Smooth muscle cell (in vitro differentiated cells): ENCODE measurements at regions not wholly inside any gene's neighbourhood (a gene's known extent, or its start where the extent isn't known, plus 50 kb on each side); places are given as distances from the start of the nearest gene placed in this dataset.

ENCODE experiments used
- DNase-seq: peaks from one replicate; lab custom pipeline; 2025; ENCODE audit not compliant: unreplicated experiment; lab: John Stamatoyannopoulos, UW
- H2AFZ ChIP-seq: fragments of 200-600 bp; sonication (generic); 2 replicates; pipeline ENCODE4 v1.6.0; 2016; ENCODE audit warnings: antibody characterized with exemption, low read depth, mild to moderate bottlenecking
- H3F3A ChIP-seq: fragments of 200-600 bp; sonication (generic); 2 replicates; pipeline ENCODE4 v1.6.0; 2017; ENCODE audit warnings: antibody characterized with exemption, low read depth
- H3K27ac ChIP-seq: fragments of 200-600 bp; sonication (generic); 2 replicates; pipeline ENCODE4 v1.5.1; 2016; ENCODE audit warnings: low read depth, mild to moderate bottlenecking
- H3K27me3 ChIP-seq: fragments of 200-600 bp; sonication (generic); 2 replicates; pipeline ENCODE4 v1.6.1; 2016; ENCODE audit warnings: low read depth, mild to moderate bottlenecking
- H3K36me3 ChIP-seq: fragments of 200-600 bp; sonication (generic); 2 replicates; pipeline ENCODE4 v1.5.1; 2016; ENCODE audit warnings: low read depth
- H3K4me1 ChIP-seq: fragments of 200-600 bp; sonication (generic); 2 replicates; pipeline ENCODE4 v1.5.1; 2016; ENCODE audit warnings: low read depth
- H3K4me2 ChIP-seq: fragments of 200-600 bp; sonication (generic); 2 replicates; pipeline ENCODE4 v1.6.0; 2016; ENCODE audit warnings: mild to moderate bottlenecking
- H3K4me3 ChIP-seq: fragments of 200-600 bp; sonication (generic); 2 replicates; pipeline ENCODE4 v1.5.1; 2016; ENCODE audit warnings: mild to moderate bottlenecking
- H3K79me2 ChIP-seq: fragments of 200-600 bp; sonication (generic); 2 replicates; pipeline ENCODE4 v1.6.0; 2016; ENCODE audit warnings: low read depth, mild to moderate bottlenecking
- H3K9ac ChIP-seq: fragments of 200-600 bp; sonication (generic); 2 replicates; pipeline ENCODE4 v1.6.0; 2016; ENCODE audit warnings: low read depth
- H3K9me3 ChIP-seq: fragments of 200-600 bp; sonication (generic); replicated peaks from 2 replicates; pipeline ENCODE4 v1.5.1; 2016; ENCODE audit warnings: low read depth
- H4K20me1 ChIP-seq: fragments of 200-600 bp; sonication (generic); 2 replicates; pipeline ENCODE4 v1.6.0; 2016; ENCODE audit warnings: low read depth
- CTCF ChIP-seq: fragments of 200-600 bp; sonication (generic); IDR thresholded peaks from 2 replicates; pipeline ENCODE4 v1.5.1; 2017; ENCODE audit warnings: borderline replicate concordance, mild to moderate bottlenecking, antibody characterized with exemption; ENCODE audit not compliant: insufficient read depth, poor library complexity, severe bottlenecking
- WGBS: methylation state at CpG from one replicate; pipeline ENCODE4 v1.1.7; 2016; ENCODE audit warnings: low lambda C conversion rate; 5-methylcytosine and 5-hydroxymethylcytosine counted together

GRCh38 chr18:52069201-52069600, 270.8 kb upstream of the DCC start:
- no peak for TF ChIP-seq CTCF
- H3K36me3 ChIP-seq, result no peaks in the 10 kb centered on the region
- no peak overlapping the region for H2AFZ ChIP-seq
- H3K9ac ChIP-seq, result no peak overlapping the region
- DNase-seq, result no peak
- no peak overlapping the region for H3K4me3 ChIP-seq
- no peaks in the 10 kb centered on the region for H3F3A ChIP-seq
- H3K4me2 ChIP-seq, result no peak overlapping the region
- no peaks in the 10 kb centered on the region for H4K20me1 ChIP-seq
- no peaks in the 10 kb centered on the region for H3K27me3 ChIP-seq
- H3K9me3 ChIP-seq, result no peaks in the 10 kb centered on the region
- H3K27ac ChIP-seq, result no peak overlapping the region
- no peaks in the 10 kb centered on the region for H3K4me1 ChIP-seq
- H3K79me2 ChIP-seq, result no peaks in the 10 kb centered on the region
- WGBS, result 31% methylated on average over 2 of the region's 2 CpGs

DNA sequence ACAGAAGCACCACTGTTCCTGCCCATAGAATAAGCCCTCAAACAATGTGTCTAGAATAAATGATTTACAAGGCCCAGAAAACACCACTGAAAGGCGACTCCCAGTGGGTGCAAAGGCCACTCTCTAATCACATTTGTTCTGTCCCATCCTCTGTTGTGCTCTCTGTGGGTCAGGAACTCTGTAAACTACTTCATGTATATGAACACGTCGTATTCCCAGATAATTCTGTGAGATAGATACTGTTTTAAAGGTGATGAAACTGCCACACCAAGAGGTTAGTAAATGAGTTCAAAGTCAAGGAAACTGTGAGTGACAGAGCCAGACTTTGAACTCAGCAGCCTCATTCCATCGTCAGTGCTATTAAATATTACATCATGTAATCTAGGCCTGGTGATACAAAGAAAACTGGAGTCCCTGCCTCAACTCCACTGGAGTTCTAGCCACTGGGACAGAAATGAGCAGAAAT, 269.7 kb upstream of the DCC start:
- no peak overlapping the region for H3K4me3 ChIP-seq
- no peaks in the 10 kb centered on the region for H3K36me3 ChIP-seq
- H3K79me2 ChIP-seq, result no peaks in the 10 kb centered on the region
- WGBS, result 78% methylated on average over 4 of the region's 4 CpGs
- H3K4me2 ChIP-seq, result no peak overlapping the region
- DNase-seq, result no peak
- H2AFZ ChIP-seq, result no peak overlapping the region
- no peak for TF ChIP-seq CTCF
- H3K27me3 ChIP-seq, result no peaks in the 10 kb centered on the region
- no peaks in the 10 kb centered on the region for H3K9me3 ChIP-seq
- H3K9ac ChIP-seq, result no peak overlapping the region
- H4K20me1 ChIP-seq, result no peaks in the 10 kb centered on the region
- no peaks in the 10 kb centered on the region for H3K4me1 ChIP-seq
- no peaks in the 10 kb centered on the region for H3F3A ChIP-seq
- no peak overlapping the region for H3K27ac ChIP-seq

GRCh38 chr18:52077251-52077983, 262.6 kb upstream of the DCC start:
- DNase-seq, result no peak
- no peaks in the 10 kb centered on the region for H3K4me1 ChIP-seq
- TF ChIP-seq CTCF, result no peak
- no peak overlapping the region for H3K4me2 ChIP-seq
- H3K79me2 ChIP-seq, result no peaks in the 10 kb centered on the region
- H3K9ac ChIP-seq, result no peak overlapping the region
- H3K27ac ChIP-seq, result no peak overlapping the region
- H3F3A ChIP-seq, result no peaks in the 10 kb centered on the region
- no peaks in the 10 kb centered on the region for H4K20me1 ChIP-seq
- H3K27me3 ChIP-seq, result no peaks in the 10 kb centered on the region
- no peaks in the 10 kb centered on the region for H3K36me3 ChIP-seq
- no peaks in the 10 kb centered on the region for H3K9me3 ChIP-seq
- H3K4me3 ChIP-seq, result no peak overlapping the region
- H2AFZ ChIP-seq, result no peak overlapping the region
- 86% methylated on average over 7 of the region's 7 CpGs for WGBS

- Histone ChIP-seq H3K27ac (no peak overlapping the region), H3K4me1 (no peaks in the 10 kb centered on the region), H3K36me3 (no peaks in the 10 kb centered on the region), H3K9me3 (no peaks in the 10 kb centered on the region), H3K4me3 (no peak overlapping the region), H3K79me2 (no peaks in the 10 kb centered on the region), H3F3A (no peaks in the 10 kb centered on the region), H3K9ac (no peak overlapping the region), H3K4me2 (no peak overlapping the region), H3K27me3 (no peaks in the 10 kb centered on the region), H2AFZ (no peak overlapping the region), H4K20me1 (no peaks in the 10 kb centered on the region)
- TF ChIP-seq CTCF, result no peak
- no peak for DNase-seq
- WGBS, result 72% methylated on average over 1 of the region's 1 CpG
Observed at GRCh38 chr18:52082246-52082645, 257.8 kb upstream of the DCC start.
